Fibroblast of the aortic adventitia (primary cell): ENCODE measurements at regions not wholly inside any gene's neighbourhood (a gene's known extent, or its start where the extent isn't known, plus 50 kb on each side); places are given as distances from the start of the nearest gene placed in this dataset.

Source experiments
- DNase-seq: peaks from one replicate; pipeline ENCODE4 v3.0.0-alpha.2; 2010; ENCODE audit warnings: low read depth
- H3K4me3 ChIP-seq: 2 replicates; pipeline ENCODE4 v1.5.1; 2011; ENCODE audit warnings: low read depth, mild to moderate bottlenecking, control low read depth, low read length, moderate library complexity
- CTCF ChIP-seq: IDR thresholded peaks from 2 replicates; pipeline ENCODE4 v1.5.1; 2011; ENCODE audit warnings: mild to moderate bottlenecking, low read length, control low read depth, inconsistent platforms; ENCODE audit not compliant: insufficient read depth

GRCh38 chr13:82747958-82748357 is 1134.3 kb downstream of the SLITRK1 start:
- DNase-seq = peak; percentile 67
- no peak for TF ChIP-seq CTCF
- no peak overlapping the region for H3K4me3 ChIP-seq

GRCh38 chr13:82747291-82747690 is 1135.0 kb downstream of the SLITRK1 start:
- no peak for TF ChIP-seq CTCF
- H3K4me3 ChIP-seq = no peak overlapping the region
- DNase-seq = peak; percentile 20

DNA sequence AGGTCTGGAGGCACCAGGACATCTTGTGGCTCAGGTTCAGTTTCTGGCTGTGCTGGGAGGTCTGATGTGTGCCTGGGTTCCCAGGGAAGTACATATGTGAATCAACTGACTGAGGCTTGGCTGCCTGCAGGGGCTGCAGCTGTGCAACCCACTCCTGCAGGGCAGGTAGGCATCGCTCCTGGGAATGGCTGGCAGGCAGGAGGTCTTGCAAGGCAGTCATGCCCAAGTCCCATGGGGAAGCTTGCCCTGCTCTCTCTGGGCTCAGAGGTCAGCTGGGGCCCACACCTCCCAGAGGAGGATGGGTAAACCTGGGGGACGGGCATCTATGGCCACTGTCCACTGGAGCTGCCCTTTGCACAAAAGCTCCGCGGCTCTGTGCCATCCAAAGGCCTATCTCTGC is 1141.8 kb downstream of the SLITRK1 start:
- TF ChIP-seq CTCF = no peak
- H3K4me3 ChIP-seq = no peak overlapping the region
- no peak for DNase-seq

GRCh38 chr13:82739881-82740280 is 1142.4 kb downstream of the SLITRK1 start:
- no peak overlapping the region for H3K4me3 ChIP-seq
- DNase-seq = peak; percentile 37
- peak; percentile 44 for TF ChIP-seq CTCF

- TF ChIP-seq CTCF = no peak
- no peak for DNase-seq
- no peak overlapping the region for H3K4me3 ChIP-seq
These were observed 1152.9 kb downstream of the SLITRK1 start for GRCh38 chr13:82729401-82729800.

DNA sequence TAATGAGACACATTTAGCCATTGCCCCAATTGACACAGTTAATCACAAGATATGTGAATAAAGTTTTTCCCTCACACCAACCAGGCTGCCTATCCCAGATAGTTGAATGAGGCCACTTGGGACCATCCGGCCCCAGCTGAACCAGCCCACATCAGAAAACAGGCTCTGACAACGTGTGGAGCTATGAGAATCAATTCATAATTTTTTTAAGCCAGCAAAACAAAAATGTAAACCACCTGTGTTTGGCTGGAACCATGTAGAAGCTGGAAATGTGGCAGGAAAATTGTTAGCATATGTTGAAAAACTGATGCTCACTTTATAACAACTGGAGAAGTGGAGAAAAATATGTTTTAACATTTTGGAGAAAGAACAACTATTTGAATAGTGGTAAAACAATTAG is 1161.3 kb downstream of the SLITRK1 start:
- DNase-seq = no peak
- no peak for TF ChIP-seq CTCF
- H3K4me3 ChIP-seq = no peak overlapping the region

DNA sequence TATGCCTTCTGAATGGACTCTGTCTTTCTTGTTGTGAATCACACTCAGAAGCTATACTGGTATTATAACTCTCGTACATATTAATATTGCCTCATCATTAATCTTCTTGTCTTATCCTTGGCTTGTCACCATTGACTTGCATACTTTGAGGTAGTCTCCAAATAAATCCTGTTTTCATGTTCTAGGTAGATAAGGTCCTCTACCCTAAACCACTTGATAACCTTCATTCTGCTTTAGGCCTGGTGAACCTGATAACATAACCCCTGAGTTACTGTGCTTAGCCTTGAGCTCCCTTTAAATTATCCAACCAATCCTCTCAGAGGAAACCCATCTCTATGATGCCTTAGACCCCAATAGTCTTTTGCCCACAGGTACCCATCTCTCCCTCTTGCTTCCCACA is 1162.3 kb downstream of the SLITRK1 start:
- TF ChIP-seq CTCF = no peak
- no peak for DNase-seq

More for the DNA sequence above, 1162.3 kb downstream of the SLITRK1 start:
- no peak overlapping the region for H3K4me3 ChIP-seq
